Activated T-cell treated with anti-CD3 and anti-CD28 coated beads for 4 hours (primary cell): ENCODE measurements at regions not wholly inside any gene's neighbourhood (a gene's known extent, or its start where the extent isn't known, plus 50 kb on each side); places are given as distances from the start of the nearest gene placed in this dataset.
"Not testable (repeated sequence)": the region's sequence is repeated elsewhere in the genome, so short reads cannot be mapped to it uniquely, and the experiment has no call there.

ENCODE experiments used
- DNase-seq: peaks from one replicate; pipeline ENCODE4 v3.0.0-alpha.2; 2020

- no peak for DNase-seq
These were observed 417.6 kb upstream of the MAOA start for GRCh38 chrX:43238461-43238945.

- DNase-seq, result no peak
These were observed 416.7 kb upstream of the MAOA start for GRCh38 chrX:43239356-43239755.

DNA sequence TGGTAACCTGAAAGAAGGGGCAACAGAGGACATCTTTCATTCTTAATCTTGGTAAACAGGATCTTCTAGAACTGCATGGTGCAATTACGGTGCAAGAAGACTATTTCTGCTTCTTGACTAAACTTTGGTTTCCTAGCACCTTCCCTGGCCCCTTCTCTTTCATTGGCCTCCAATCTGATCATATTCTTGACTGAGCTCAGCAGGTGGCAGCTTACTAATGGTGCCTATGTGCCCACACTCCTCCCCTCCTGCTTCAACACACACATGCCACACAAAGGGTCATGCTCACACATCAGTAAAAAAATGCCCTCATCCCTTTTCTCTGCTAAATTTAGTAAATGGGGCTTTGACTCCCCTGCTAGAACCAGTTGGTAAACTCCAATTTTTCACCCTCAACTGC is 400.5 kb upstream of the MAOA start:
- DNase-seq, result no peak

- no peak for DNase-seq
These were observed 389.6 kb upstream of the MAOA start for GRCh38 chrX:43266487-43266886.

GRCh38 chrX:43267652-43268051 is 388.4 kb upstream of the MAOA start:
- DNase-seq, result no peak

- DNase-seq, result no peak
These were observed 386.9 kb upstream of the MAOA start for GRCh38 chrX:43269201-43269600.

GRCh38 chrX:43277879-43278278 is 378.2 kb upstream of the MAOA start:
- DNase-seq, result no peak

DNA sequence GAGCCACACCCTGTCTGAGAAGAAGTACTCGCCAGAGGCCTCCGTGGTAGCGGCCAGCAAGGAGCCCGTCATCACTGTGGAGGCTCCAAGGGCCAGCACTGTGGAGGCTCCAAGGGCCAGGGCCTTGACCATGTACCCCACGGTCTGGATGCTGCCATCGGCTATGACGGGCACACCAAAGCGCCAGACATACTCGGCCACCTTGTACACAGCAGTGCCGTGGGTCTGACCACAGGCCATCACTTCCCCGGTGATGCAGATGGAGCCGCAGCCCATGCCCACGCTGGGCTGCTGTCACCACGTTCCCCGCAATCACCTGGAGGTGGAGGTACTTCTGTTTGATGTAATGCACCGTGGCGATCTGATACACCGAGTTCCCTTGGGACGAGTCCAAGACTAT is 377.7 kb upstream of the MAOA start:
- DNase-seq, result no peak

- DNase-seq, result no peak
These were observed 376.7 kb upstream of the MAOA start for GRCh38 chrX:43279341-43279808.

DNA sequence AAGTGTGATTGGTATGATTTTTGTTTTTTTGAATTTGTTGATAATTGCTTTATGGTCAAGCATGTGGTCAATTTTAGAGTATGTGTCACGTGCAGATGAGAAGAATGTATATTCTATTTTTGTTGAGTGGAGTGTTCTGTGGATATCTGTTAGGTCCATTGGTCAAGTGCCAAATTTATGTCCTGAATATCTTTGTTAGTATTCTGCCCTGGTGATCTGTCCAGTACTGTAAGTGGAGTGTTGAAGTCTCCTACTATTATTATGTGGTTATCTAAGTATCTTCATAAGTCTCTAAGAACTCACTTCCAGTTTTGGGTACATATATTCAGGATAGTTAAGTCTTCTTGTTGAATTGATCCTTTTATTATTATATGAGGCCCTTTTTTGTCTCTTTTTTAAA is 372.9 kb upstream of the MAOA start:
- no peak for DNase-seq

GRCh38 chrX:43311625-43312024 is 344.5 kb upstream of the MAOA start:
- DNase-seq, result not testable (repeated sequence)

DNA sequence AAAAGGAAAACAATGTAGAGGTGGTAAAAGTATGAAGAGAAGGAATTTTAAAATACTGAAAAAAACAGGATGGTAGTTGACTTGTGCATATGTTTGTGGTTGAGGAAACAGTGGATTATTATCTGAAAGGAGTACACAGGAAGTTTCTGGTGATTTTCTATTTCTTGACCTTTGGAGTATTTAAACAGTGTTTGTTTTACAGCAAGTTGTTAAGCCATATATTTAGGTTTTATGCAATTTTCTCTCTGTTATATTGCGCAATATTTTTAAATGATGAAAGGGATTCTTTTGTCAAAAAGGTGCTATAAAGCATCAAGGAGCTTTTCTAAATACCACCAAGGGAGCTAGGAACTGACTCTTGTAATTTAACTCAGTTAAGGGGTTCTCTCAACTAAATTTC is 343.1 kb upstream of the MAOA start:
- no peak for DNase-seq

GRCh38 chrX:43314525-43314924 is 341.6 kb upstream of the MAOA start:
- DNase-seq, result no peak

DNA sequence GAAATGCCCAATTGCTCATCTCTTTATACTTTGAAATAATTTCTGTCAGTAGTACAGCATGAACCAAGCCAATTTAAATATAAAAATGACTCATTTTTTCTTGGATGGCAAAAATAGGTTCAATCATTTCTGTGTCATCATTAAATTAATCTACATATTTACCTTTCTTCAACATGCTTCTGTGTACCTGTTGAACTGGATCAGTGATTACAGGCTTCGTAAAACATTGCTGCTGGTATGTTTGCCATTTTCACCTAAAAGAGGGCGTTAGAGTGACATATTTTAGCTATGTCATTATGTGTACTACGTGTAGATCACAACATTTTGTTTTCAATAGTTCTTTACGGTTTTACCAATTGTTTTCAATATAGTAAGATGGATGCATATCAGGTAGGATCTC is 340.5 kb upstream of the MAOA start:
- no peak for DNase-seq

GRCh38 chrX:43316146-43316545 is 340.0 kb upstream of the MAOA start:
- DNase-seq, result no peak

- no peak for DNase-seq
These were observed 338.7 kb upstream of the MAOA start for GRCh38 chrX:43317378-43317777.

DNA sequence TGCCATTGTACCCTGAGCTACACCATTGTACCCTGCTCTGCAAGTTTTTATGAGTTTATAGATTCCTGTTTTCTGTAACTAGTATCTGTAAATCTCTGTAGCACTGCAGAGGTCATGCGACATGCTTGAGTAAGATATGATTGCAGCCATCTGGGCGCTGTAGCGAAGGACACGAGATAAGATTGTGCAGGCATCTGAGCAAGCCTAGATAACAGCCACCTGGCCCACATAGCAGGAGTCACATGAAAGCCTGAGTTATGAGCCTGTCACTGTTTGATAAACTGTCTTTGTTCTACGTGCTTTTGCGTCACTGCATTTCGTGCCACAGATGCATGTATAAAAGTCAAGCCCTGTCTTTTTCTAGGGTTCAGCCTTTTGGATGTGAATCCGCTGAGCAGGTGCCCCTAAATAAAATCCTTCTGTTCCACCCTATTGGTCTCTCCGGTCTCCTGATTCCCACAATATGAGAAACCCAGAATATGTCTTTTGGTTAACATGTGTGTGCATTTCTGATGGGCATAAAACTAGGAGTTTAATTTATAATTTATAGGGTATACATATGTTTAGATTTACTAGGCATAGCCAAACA is 327.6 kb upstream of the MAOA start:
- DNase-seq, result no peak

DNA sequence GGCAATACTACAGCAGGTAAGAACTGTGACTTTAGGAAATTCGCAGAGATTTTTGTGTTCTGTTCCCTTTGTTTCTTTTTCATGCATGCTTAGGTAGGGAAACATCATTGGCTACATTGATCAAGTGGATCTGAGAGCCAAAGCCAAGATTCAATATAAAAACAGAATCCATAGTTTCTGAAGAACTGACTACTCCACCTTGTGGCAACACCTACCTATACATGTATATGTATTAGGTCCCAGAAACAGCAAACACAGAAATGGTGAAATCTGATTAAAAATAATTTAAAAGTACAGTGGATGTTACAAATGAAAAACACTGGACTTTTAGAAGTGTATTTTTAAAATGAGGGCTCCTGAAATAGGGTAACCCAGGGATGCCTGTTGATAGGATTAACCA is 322.6 kb upstream of the MAOA start:
- DNase-seq, result no peak

DNA sequence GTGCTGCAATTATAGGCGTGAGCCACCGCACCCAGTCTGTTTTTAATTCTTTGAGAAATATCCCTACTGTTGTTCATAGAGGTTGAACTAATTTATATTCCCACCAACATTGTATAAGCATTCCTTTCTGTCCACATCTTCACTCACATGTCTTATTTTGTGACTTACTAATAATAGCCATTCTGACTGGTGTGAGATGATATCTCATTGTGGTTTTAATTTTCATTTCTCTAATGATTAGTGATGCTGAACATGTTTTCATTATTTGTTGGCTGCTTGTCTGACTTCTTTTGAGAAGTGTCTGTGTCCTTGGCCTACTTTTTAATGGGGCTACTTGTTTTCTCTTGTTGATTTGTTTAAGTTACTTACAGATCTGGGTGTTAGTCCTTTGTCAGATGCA is 310.9 kb upstream of the MAOA start:
- no peak for DNase-seq

GRCh38 chrX:43349363-43349762 is 306.7 kb upstream of the MAOA start:
- DNase-seq, result no peak

DNA sequence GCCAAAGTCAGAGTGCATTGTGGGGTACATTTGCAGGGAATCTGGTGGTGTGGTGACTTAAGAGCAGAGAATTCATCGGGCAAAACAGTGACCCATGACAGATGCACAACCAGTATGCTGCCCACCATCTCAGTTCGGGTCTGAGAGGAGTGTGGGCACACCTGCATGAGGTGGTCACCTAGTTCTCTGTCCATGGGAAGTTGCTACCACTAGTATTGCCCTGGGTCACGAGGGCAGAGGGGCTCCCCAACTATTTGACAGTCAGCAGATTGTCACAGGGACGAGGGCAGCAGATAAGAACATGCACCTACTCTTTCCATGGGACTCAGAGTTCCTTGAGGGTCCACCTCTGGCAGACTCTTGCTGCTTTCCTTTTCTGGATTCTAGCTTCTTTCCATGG is 305.2 kb upstream of the MAOA start:
- no peak for DNase-seq

- DNase-seq, result no peak
These were observed 298.4 kb upstream of the MAOA start for GRCh38 chrX:43357741-43358140.

DNA sequence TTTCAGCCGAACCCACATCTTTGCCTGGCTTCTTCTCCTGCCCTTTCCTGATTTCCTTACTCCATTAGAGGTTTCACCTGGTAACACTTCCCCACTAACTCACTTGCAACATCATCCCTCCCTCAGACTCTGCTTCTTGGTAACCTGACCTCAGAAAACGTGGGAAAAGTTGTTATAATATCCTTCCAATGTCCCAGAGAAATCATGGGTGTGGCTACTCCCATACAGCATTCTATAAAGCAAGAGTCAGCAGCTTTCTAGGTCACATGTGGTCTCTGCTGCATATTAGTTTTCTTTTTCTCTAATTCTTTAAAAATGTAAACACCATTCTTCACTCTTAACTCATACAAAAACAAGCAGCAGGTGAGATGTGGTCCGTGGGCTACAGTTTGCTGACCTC is 283.1 kb upstream of the MAOA start:
- DNase-seq, result no peak

- no peak for DNase-seq
These were observed 281.0 kb upstream of the MAOA start for GRCh38 chrX:43375136-43375535.

DNA sequence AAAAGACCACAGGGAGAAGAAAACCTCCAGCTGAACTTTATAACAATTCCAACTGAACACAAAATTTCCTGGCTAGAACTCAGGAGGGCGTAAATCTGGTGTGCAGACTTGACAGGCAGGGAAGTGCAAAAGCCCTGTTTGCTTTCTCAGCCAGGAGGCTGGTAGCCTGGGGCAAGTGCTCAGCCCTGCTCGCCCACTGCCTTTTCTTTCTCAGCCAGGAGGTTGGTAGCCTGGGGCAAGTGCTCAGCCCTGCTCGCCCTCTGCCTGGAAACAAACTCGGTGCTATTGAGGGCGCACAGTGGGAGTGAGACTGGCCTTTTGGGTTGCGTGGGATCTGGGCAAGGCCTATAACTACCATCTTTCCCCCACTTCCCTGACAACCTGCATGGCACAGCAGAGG is 275.4 kb upstream of the MAOA start:
- no peak for DNase-seq

DNA sequence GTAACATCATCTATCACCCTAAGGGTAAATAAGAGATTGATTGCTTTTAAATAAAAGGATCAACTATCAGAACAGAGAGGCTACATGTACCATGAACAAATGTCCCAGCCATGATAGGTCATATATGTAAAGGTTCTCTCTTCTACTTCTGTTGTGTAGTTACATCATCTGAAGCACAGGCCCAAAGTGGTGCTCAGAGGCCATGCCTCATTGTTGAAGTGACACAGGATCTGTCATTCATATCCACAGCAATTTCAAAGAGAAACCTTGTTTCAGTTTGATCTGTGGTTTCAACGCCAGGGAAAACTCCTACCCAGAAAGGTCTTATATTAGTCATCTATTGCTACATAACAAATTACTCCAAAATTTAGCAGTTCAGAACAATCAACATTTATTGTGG is 269.2 kb upstream of the MAOA start:
- no peak for DNase-seq
